ENCODE measurements at regions not wholly inside any gene's neighbourhood (a gene's known extent, or its start where the extent isn't known, plus 50 kb on each side); places are given as distances from the start of the nearest gene placed in this dataset.

DNA sequence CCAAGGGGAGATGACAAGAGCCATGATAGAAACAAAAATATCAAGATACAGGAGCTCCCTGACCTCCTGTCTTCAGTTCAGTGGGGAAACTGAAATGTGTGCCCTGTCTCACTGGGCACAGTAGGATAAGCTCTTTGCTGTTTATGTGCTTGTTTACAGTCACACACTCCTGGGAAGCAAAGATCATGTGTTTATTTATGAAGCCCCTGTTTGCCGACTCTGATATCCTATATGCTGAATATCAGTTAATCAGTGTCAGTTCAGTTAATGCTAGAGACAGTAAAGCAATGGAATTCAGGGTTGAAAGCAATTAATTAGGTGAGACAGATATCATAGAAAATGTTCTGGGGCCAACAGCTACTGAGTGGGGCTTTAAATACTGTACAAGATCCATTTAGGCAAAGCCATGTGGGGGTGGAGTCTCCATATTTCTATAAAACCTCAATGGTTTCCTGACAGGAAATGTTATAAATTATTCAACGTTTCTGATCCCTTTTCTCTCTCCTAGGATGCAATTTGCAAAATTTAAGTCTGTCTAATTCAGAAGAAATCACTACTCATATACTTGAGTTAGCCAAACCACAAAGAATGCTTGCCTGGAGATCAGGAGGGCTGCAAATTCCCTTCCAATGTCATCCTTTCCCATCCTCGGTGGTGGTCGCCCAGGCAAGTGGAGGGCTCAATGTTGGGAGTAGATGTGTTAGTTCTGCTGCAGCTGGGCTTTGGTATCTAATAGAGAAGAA lies 551.3 kb downstream of the CMPK2 start:
- DNase-seq (no peak), ATAC-seq (ENCODE audit: low read depth) (no peak)
- H3K27ac ChIP-seq (ENCODE audit: low read length in 2 of 2) = no peak overlapping the region
- Mint-ChIP-seq H3K9me3 (ENCODE audit: insufficient read depth) (no peaks in the 10 kb centered on the region), H3K27ac (no peak overlapping the region), H3K4me1 (peaks cover 13% of the 10 kb centered on the region), H3K4me3 (no peak overlapping the region), H3K27me3 (no peaks in the 10 kb centered on the region)
- H3K9me3 ChIP-seq (ENCODE audit: control extremely low read depth in 1 of 3, control insufficient read depth in 2 of 3, insufficient read depth in 1 of 3, low read length in 2 of 3) = no peaks in the 10 kb centered on the region
- H3K4me3 ChIP-seq (ENCODE audit: control extremely low read depth in 1 of 5, extremely low read depth in 1 of 5, insufficient read depth in 1 of 5, low read depth in 2 of 5, low read length in 4 of 5) = no peak overlapping the region
- H3K36me3 ChIP-seq (replicated peaks in 1 of 2; ENCODE audit: control extremely low read depth in 1 of 2, control insufficient read depth in 1 of 2, extremely low read depth in 1 of 2, insufficient read depth in 2 of 2, low read length in 1 of 2) = no peaks in the 10 kb centered on the region
- no peak overlapping the region for H3K9ac ChIP-seq (ENCODE audit: low read length)
- H3K79me2 ChIP-seq (ENCODE audit: control insufficient read depth, insufficient read depth, low read length) = no peaks in the 10 kb centered on the region
- TF ChIP-seq, protein P1, sequence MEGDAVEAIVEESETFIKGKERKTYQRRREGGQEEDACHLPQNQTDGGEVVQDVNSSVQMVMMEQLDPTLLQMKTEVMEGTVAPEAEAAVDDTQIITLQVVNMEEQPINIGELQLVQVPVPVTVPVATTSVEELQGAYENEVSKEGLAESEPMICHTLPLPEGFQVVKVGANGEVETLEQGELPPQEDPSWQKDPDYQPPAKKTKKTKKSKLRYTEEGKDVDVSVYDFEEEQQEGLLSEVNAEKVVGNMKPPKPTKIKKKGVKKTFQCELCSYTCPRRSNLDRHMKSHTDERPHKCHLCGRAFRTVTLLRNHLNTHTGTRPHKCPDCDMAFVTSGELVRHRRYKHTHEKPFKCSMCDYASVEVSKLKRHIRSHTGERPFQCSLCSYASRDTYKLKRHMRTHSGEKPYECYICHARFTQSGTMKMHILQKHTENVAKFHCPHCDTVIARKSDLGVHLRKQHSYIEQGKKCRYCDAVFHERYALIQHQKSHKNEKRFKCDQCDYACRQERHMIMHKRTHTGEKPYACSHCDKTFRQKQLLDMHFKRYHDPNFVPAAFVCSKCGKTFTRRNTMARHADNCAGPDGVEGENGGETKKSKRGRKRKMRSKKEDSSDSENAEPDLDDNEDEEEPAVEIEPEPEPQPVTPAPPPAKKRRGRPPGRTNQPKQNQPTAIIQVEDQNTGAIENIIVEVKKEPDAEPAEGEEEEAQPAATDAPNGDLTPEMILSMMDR (IDR thresholded peaks at IDR 0.05) = no peak
- TF ChIP-seq EZH2 (IDR thresholded peaks at IDR 0.05; ENCODE audit: borderline replicate concordance, insufficient read depth, low read depth, low read length, poor library complexity, severe bottlenecking) = no peak
- WGBS (ENCODE audit: insufficient coverage) = no CpG with 5 or more reads among the region's 4 CpGs
- intact Hi-C loops (cut with micrococcal nuclease) = no loop called here
- H4K20me1 ChIP-seq (ENCODE audit: control insufficient read depth, insufficient read depth, low read length, poor library complexity, severe bottlenecking) = no peaks in the 10 kb centered on the region
- no peak overlapping the region for H3K4me2 ChIP-seq (replicated peaks; ENCODE audit: low read depth, low read length, poor library complexity, severe bottlenecking)
- H2AFZ ChIP-seq (ENCODE audit: insufficient read depth, low read depth, low read length, poor library complexity, severe bottlenecking) = no peak overlapping the region
- peaks cover 12 to 13% of the 10 kb centered on the region in 2 donors for H3K4me1 ChIP-seq (ENCODE audit: control insufficient read depth in 2 of 2, insufficient read depth in 2 of 2, low read length in 2 of 2)
- peaks cover 0 to 6% (median 0%) of the 10 kb centered on the region in 4 experiments for H3K27me3 ChIP-seq (replicated peaks in 1 of 4; ENCODE audit: control extremely low read depth in 1 of 4, control insufficient read depth in 3 of 4, insufficient read depth in 4 of 4, low read length in 3 of 4)
- POLR2A ChIA-PET = no interaction called here
- CTCF ChIA-PET = no interaction called here

DNA sequence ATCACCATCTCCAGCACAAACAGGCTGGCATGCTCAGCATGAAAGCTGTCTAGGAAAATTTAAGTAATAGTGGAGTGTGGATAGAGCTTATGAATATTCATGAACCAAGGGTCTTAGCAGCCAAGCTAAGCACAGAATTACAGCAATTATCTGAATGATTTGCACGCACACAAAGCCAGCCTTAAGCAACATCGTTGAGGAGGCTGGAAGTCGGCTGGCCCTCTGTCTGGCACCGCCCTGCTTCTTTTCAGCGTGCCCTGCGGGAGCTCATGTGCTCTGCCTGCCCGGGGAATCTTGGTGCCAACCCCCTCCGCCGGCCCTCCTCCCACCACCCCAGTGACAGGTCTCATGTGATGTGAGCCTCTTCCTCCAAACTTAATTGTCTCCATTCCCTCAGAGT lies 540.1 kb downstream of the CMPK2 start:
- Histone ChIP-seq H3K4me1 (ENCODE audit: control insufficient read depth in 2 of 2, insufficient read depth in 2 of 2, low read length in 2 of 2) (no peaks in the 10 kb centered on the region), H3K27me3 (replicated peaks in 1 of 4; ENCODE audit: control extremely low read depth in 1 of 4, control insufficient read depth in 3 of 4, insufficient read depth in 4 of 4, low read length in 3 of 4) (no peaks in the 10 kb centered on the region), H3K9me3 (ENCODE audit: control extremely low read depth in 1 of 3, control insufficient read depth in 2 of 3, insufficient read depth in 1 of 3, low read length in 2 of 3) (peaks cover 0 to 1% (median 0%) of the 10 kb centered on the region in 3 donors), H3K9ac (ENCODE audit: low read length) (no peak overlapping the region), H2AFZ (ENCODE audit: insufficient read depth, low read depth, low read length, poor library complexity, severe bottlenecking) (no peak overlapping the region), H3K4me3 (ENCODE audit: control extremely low read depth in 1 of 5, extremely low read depth in 1 of 5, insufficient read depth in 1 of 5, low read depth in 2 of 5, low read length in 4 of 5) (no peak overlapping the region), H4K20me1 (ENCODE audit: control insufficient read depth, insufficient read depth, low read length, poor library complexity, severe bottlenecking) (no peaks in the 10 kb centered on the region), H3K4me2 (replicated peaks; ENCODE audit: low read depth, low read length, poor library complexity, severe bottlenecking) (no peak overlapping the region), H3K27ac (ENCODE audit: low read length in 2 of 2) (no peak overlapping the region), H3K36me3 (replicated peaks in 1 of 2; ENCODE audit: control extremely low read depth in 1 of 2, control insufficient read depth in 1 of 2, extremely low read depth in 1 of 2, insufficient read depth in 2 of 2, low read length in 1 of 2) (no peaks in the 10 kb centered on the region), H3K79me2 (ENCODE audit: control insufficient read depth, insufficient read depth, low read length) (no peaks in the 10 kb centered on the region)
- H3K4me3 Mint-ChIP-seq = no peak overlapping the region
- peaks cover 13% of the 10 kb centered on the region for H3K9me3 Mint-ChIP-seq (ENCODE audit: insufficient read depth)
- WGBS (ENCODE audit: insufficient coverage) = 87% methylated on average over 9 of the region's 9 CpGs
- H3K4me1 Mint-ChIP-seq = no peaks in the 10 kb centered on the region
- ChIA-PET CTCF (no interaction called here), POLR2A (no interaction called here)
- ATAC-seq (ENCODE audit: low read depth) = no peak
- TF ChIP-seq, protein P1 (IDR thresholded peaks at IDR 0.05) = no peak
- TF ChIP-seq EZH2 (IDR thresholded peaks at IDR 0.05; ENCODE audit: borderline replicate concordance, insufficient read depth, low read depth, low read length, poor library complexity, severe bottlenecking) = no peak
- H3K27me3 Mint-ChIP-seq = no peaks in the 10 kb centered on the region
- no peak for DNase-seq
- intact Hi-C loops (cut with micrococcal nuclease) = no loop called here
- H3K27ac Mint-ChIP-seq = no peak overlapping the region

Data from B cell (primary cell).